HCT116 (cell line): ENCODE measurements at regions not wholly inside any gene's neighbourhood (a gene's known extent, or its start where the extent isn't known, plus 50 kb on each side); places are given as distances from the start of the nearest gene placed in this dataset.
"Not testable (repeated sequence)": the region's sequence is repeated elsewhere in the genome, so short reads cannot be mapped to it uniquely, and the experiment has no call there.

Source experiments
- ATAC-seq: fragments of 200-7000 bp; cut with Tn5 transposase; 2 replicates; pipeline ENCODE4 v1.9.1; 2020; ENCODE audit warnings: mild to moderate bottlenecking, moderate library complexity
- BruUV-seq: library from RNA; stranded (reverse); fragments of 400-500 nt; replicated peaks from 2 replicates; lab custom pipeline; 2021; lab: Mats Ljungman, UMichigan
- CTCF ChIA-PET: fragments of 300-600 bp; sonication (Branson Sonifier 250); formaldehyde crosslinking; loops from one replicate; lab custom pipeline; 2021; ENCODE audit warnings: antibody characterized with exemption; lab: Charles Lee
- POLR2A ChIA-PET: fragments of 300-600, 350-600 bp; sonication (Branson Sonifier 250); formaldehyde crosslinking; loops from one replicate; lab custom pipeline; 2021; ENCODE audit warnings: antibody characterized with exemption; lab: Charles Lee
- RAD21 ChIA-PET, 2 experiments: fragments of 300-600 bp; sonication (Branson Sonifier 250); formaldehyde crosslinking; loops; one replicate each; lab custom pipeline; 2023; ENCODE audit warnings: low total read pairs in 2 of 2; ENCODE audit not compliant: uncharacterized antibody in 2 of 2, unreplicated experiment in 2 of 2, low non-redundant PET in 1 of 2; lab: Charles Lee
- DNase-seq: peaks from one replicate; pipeline ENCODE4 v3.0.0-alpha.2; 2010; ENCODE audit warnings: low read depth, low spot score
- H2AFZ ChIP-seq: fragments of 200-600 bp; shearing (Covaris generic), sonication (generic); 2 replicates; pipeline ENCODE4 v1.6.1; 2017; ENCODE audit warnings: low read depth, mixed run types, mixed read lengths, antibody characterized with exemption, low read length; ENCODE audit not compliant: poor library complexity, severe bottlenecking
- H3K27ac ChIP-seq: 2 replicates; pipeline ENCODE4 v1.5.1; 2012; ENCODE audit warnings: low read depth, low read length
- H3K27me3 ChIP-seq: fragments of 200-600 bp; sonication (generic); 2 replicates; pipeline ENCODE4 v1.6.1; 2016; ENCODE audit warnings: mixed run types, low read length, mixed read lengths; ENCODE audit not compliant: insufficient read depth
- H3K36me3 ChIP-seq, 2 experiments: fragments of 200-500 bp in 1 of 2; fragments of 200-600 bp in 1 of 2; sonication (Bioruptor generic) in 1 of 2; sonication (generic) in 1 of 2; 2 replicates each; pipeline versions ENCODE4 v1.5.1 to v1.6.1; 2014 to 2016; ENCODE audit warnings: low read length in 2 of 2, inconsistent platforms in 1 of 2, mixed read lengths in 1 of 2, mixed run types in 1 of 2; ENCODE audit not compliant: insufficient read depth in 2 of 2, control insufficient read depth in 1 of 2
- H3K4me1 ChIP-seq, 2 experiments: fragments of 200-600 bp in 1 of 2; sonication (generic) in 1 of 2; 2 replicates each; pipeline versions ENCODE4 v1.5.1 to v1.6.1; 2012 to 2017; ENCODE audit warnings: low read length in 2 of 2, inconsistent platforms in 1 of 2, mild to moderate bottlenecking in 1 of 2, mixed read lengths in 1 of 2, mixed run types in 1 of 2, moderate library complexity in 1 of 2; ENCODE audit not compliant: insufficient read depth in 2 of 2, control insufficient read depth in 1 of 2
- H3K4me2 ChIP-seq: fragments of 200-600 bp; sonication (generic); 2 replicates; pipeline ENCODE4 v1.6.1; 2017; ENCODE audit warnings: mixed run types, low read length, mixed read lengths
- H3K4me3 ChIP-seq, 2 experiments: fragments of 200-600 bp in 1 of 2; sonication (generic) in 1 of 2; replicated peaks in 1 of 2; 2 replicates each; pipeline ENCODE4 v1.5.1; 2011 to 2016; ENCODE audit warnings: low read length in 2 of 2, control low read depth in 1 of 2, low read depth in 1 of 2, mild to moderate bottlenecking in 1 of 2, mixed read lengths in 1 of 2, mixed run types in 1 of 2
- H3K79me2 ChIP-seq: fragments of 200-600 bp; sonication (generic); 2 replicates; pipeline ENCODE4 v1.6.1; 2017; ENCODE audit warnings: mild to moderate bottlenecking, mixed run types, low read length, moderate library complexity, mixed read lengths; ENCODE audit not compliant: insufficient read depth
- H3K9ac ChIP-seq: fragments of 200-600 bp; sonication (generic); 2 replicates; pipeline ENCODE4 v1.6.1; 2016; ENCODE audit warnings: low read length, mixed read lengths
- H3K9me2 ChIP-seq: fragments of 200-600 bp; sonication (generic), shearing (Covaris generic); 2 replicates; pipeline ENCODE4 v1.6.1; 2017; ENCODE audit warnings: mixed run types, mild to moderate bottlenecking, moderate library complexity; ENCODE audit not compliant: insufficient read depth
- H3K9me3 ChIP-seq, 2 experiments: fragments of 200-500 bp in 1 of 2; fragments of 200-600 bp in 1 of 2; sonication (Bioruptor generic) in 1 of 2; sonication (generic) in 1 of 2; 2 replicates each; pipeline ENCODE4 v1.6.1; 2014 to 2017; ENCODE audit warnings: low read length in 2 of 2, mixed read lengths in 2 of 2, inconsistent platforms in 1 of 2, low read depth in 1 of 2, mild to moderate bottlenecking in 1 of 2, mixed run types in 1 of 2, moderate library complexity in 1 of 2; ENCODE audit not compliant: control insufficient read depth in 1 of 2, insufficient read depth in 1 of 2
- H4K20me1 ChIP-seq: fragments of 200-600 bp; sonication (generic), shearing (Covaris generic); 2 replicates; pipeline ENCODE4 v1.6.1; 2017; ENCODE audit warnings: mixed run types, mild to moderate bottlenecking, moderate library complexity; ENCODE audit not compliant: insufficient read depth
- CBX3 ChIP-seq: IDR thresholded peaks from 2 replicates; pipeline ENCODE4 v1.6.1; 2012; ENCODE audit warnings: low read depth
- EZH2phosphoT487 ChIP-seq: fragments of 200-600 bp; IDR thresholded peaks from 2 replicates; pipeline ENCODE4 v1.6.1; 2018; ENCODE audit warnings: antibody characterized with exemption, borderline replicate concordance
- SIN3A ChIP-seq: IDR thresholded peaks from 2 replicates; pipeline ENCODE4 v1.6.1; 2012; ENCODE audit warnings: low read depth
- intact Hi-C: fragments of 100-400 bp; cut with micrococcal nuclease; formaldehyde crosslinking; loops from 2 replicates; pipeline ENCODE4 v1.10.0; 2022
- TF ChIP-seq, protein P1 (sequence below): IDR thresholded peaks from 2 replicates; pipeline ENCODE4 v1.6.1; 2012; ENCODE audit warnings: low read depth

GRCh38 chr2:237240868-237241267, 155.2 kb downstream of the COPS8 start:
- CTCF ChIA-PET, H3K9ac ChIP-seq, H3K27ac ChIP-seq, H2AFZ ChIP-seq, H3K9me2 ChIP-seq, H3K36me3 ChIP-seq, H3K27me3 ChIP-seq, POLR2A ChIA-PET, H3K4me3 ChIP-seq, H3K9me3 ChIP-seq, DNase-seq, H3K4me2 ChIP-seq, BruUV-seq, H3K4me1 ChIP-seq, ATAC-seq, H4K20me1 ChIP-seq, intact Hi-C loops, H3K79me2 ChIP-seq, RAD21 ChIA-PET: not testable (repeated sequence)
- TF ChIP-seq CBX3: peak; percentile 75; the same call in 1 of the 2 replicates

- H3K9me3 ChIP-seq: no peaks in the 10 kb centered on the region
- no peak for DNase-seq
- H3K4me3 ChIP-seq: no peak overlapping the region
- no peaks in the 10 kb centered on the region for H3K79me2 ChIP-seq
- H3K36me3 ChIP-seq: no peaks in the 10 kb centered on the region
- H3K9ac ChIP-seq: no peak overlapping the region
- CTCF ChIA-PET: no interaction called here
- no peak for ATAC-seq
- H2AFZ ChIP-seq: no peak overlapping the region
- intact Hi-C loops: no loop called here
- no peak overlapping the region for H3K4me2 ChIP-seq
- H3K4me1 ChIP-seq: no peaks in the 10 kb centered on the region
- no TSS peak for BruUV-seq
- no peaks in the 10 kb centered on the region for H4K20me1 ChIP-seq
- H3K9me2 ChIP-seq: no peaks in the 10 kb centered on the region
- no peak for TF ChIP-seq SIN3A
- TF ChIP-seq EZH2phosphoT487: no peak
- TF ChIP-seq, protein P1, sequence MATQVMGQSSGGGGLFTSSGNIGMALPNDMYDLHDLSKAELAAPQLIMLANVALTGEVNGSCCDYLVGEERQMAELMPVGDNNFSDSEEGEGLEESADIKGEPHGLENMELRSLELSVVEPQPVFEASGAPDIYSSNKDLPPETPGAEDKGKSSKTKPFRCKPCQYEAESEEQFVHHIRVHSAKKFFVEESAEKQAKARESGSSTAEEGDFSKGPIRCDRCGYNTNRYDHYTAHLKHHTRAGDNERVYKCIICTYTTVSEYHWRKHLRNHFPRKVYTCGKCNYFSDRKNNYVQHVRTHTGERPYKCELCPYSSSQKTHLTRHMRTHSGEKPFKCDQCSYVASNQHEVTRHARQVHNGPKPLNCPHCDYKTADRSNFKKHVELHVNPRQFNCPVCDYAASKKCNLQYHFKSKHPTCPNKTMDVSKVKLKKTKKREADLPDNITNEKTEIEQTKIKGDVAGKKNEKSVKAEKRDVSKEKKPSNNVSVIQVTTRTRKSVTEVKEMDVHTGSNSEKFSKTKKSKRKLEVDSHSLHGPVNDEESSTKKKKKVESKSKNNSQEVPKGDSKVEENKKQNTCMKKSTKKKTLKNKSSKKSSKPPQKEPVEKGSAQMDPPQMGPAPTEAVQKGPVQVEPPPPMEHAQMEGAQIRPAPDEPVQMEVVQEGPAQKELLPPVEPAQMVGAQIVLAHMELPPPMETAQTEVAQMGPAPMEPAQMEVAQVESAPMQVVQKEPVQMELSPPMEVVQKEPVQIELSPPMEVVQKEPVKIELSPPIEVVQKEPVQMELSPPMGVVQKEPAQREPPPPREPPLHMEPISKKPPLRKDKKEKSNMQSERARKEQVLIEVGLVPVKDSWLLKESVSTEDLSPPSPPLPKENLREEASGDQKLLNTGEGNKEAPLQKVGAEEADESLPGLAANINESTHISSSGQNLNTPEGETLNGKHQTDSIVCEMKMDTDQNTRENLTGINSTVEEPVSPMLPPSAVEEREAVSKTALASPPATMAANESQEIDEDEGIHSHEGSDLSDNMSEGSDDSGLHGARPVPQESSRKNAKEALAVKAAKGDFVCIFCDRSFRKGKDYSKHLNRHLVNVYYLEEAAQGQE: no peak
- no peaks in the 10 kb centered on the region for H3K27me3 ChIP-seq
- no peak overlapping the region for H3K27ac ChIP-seq
- POLR2A ChIA-PET: no interaction called here
- RAD21 ChIA-PET: no interaction called here
Observed at GRCh38 chr2:237242091-237242536, 156.4 kb downstream of the COPS8 start.
